ENCODE measurements at regions not wholly inside any gene's neighbourhood (a gene's known extent, or its start where the extent isn't known, plus 50 kb on each side); places are given as distances from the start of the nearest gene placed in this dataset.

DNA sequence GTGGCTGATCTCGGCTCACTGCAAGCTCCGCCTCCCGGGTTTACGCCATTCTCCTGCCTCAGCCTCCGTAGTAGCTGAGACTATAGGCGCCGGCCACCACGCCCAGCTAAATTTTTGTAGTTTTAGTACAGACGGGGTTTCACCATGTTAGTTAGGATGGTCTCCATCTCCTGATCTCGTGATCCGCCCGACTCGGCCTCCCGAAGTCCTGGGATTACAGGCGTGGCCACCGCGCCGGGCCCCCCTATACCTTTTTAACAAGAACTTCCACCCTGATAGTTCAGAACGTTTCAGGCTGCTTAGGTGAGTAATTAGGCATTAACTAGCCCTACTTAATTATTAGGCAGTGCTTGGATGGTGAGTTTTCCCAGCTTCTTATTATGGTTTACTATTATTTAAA, 552.5 kb downstream of the BCKDHB start:
- no peak for DNase-seq (ENCODE audit: low read depth)
- no peak overlapping the region for H3K4me3 ChIP-seq (ENCODE audit: low read depth, low read length)
- no peak for TF ChIP-seq CTCF (IDR thresholded peaks at IDR 0.05; ENCODE audit: low read depth, low read length, missing control alignments)
- in situ Hi-C loops (cut with HindIII; ENCODE audit: low sequenced_read_pairs), result no loop called here

GRCh38 chr6:80647156-80647555, 540.7 kb downstream of the BCKDHB start:
- H3K4me3 ChIP-seq (ENCODE audit: low read depth, low read length), result no peak overlapping the region
- in situ Hi-C loops (cut with HindIII; ENCODE audit: low sequenced_read_pairs), result no loop called here
- no peak for DNase-seq (ENCODE audit: low read depth)
- TF ChIP-seq CTCF (IDR thresholded peaks at IDR 0.05; ENCODE audit: low read depth, low read length, missing control alignments), result no peak

GRCh38 chr6:80643881-80644280, 537.4 kb downstream of the BCKDHB start:
- no peak overlapping the region for H3K4me3 ChIP-seq (ENCODE audit: low read depth, low read length)
- DNase-seq (ENCODE audit: low read depth), result no peak
- TF ChIP-seq CTCF (IDR thresholded peaks at IDR 0.05; ENCODE audit: low read depth, low read length, missing control alignments), result no peak
- in situ Hi-C loops (cut with HindIII; ENCODE audit: low sequenced_read_pairs), result no loop called here

DNA sequence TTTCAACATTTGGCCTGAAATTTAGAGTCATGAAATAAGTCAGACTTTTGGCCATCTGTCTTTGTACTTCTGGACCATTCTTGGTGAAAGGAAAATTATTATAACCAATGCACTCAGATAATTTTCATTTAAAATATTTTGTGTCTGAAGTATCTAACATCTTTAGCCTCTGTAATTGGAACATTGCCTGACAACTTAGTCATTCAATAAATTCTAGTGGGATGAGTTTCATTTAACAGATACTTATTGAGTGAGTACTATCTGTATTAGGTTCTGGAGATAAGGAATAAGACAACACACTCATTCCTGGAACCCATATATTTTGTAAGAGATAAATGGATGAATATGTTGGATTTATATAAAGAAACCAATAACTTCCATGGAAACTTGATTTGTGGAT, 536.0 kb downstream of the BCKDHB start:
- in situ Hi-C loops (cut with HindIII; ENCODE audit: low sequenced_read_pairs), result no loop called here
- TF ChIP-seq CTCF (IDR thresholded peaks at IDR 0.05; ENCODE audit: low read depth, low read length, missing control alignments), result no peak
- no peak overlapping the region for H3K4me3 ChIP-seq (ENCODE audit: low read depth, low read length)
- DNase-seq (ENCODE audit: low read depth), result no peak

DNA sequence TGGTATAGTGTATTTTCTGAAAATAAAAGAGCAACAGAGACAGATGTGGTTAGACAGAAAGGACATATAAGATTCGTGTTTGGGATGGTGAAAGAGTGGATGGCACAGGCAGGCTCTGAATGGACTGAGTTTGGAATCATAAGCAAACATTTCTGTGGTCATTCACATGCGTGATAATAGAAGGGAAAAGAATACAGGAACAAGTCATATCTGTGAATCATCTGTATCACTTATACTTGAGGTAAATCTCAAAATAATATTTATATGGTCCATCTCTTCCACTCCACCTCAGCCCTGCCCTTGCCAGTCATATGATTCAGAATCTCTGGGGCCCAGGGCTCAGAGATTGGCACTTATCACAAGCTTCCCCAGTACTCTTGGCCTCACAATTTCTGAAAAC, 535.1 kb downstream of the BCKDHB start:
- in situ Hi-C loops (cut with HindIII; ENCODE audit: low sequenced_read_pairs), result no loop called here
- no peak for TF ChIP-seq CTCF (IDR thresholded peaks at IDR 0.05; ENCODE audit: low read depth, low read length, missing control alignments)
- no peak for DNase-seq (ENCODE audit: low read depth)
- H3K4me3 ChIP-seq (ENCODE audit: low read depth, low read length), result no peak overlapping the region

DNA sequence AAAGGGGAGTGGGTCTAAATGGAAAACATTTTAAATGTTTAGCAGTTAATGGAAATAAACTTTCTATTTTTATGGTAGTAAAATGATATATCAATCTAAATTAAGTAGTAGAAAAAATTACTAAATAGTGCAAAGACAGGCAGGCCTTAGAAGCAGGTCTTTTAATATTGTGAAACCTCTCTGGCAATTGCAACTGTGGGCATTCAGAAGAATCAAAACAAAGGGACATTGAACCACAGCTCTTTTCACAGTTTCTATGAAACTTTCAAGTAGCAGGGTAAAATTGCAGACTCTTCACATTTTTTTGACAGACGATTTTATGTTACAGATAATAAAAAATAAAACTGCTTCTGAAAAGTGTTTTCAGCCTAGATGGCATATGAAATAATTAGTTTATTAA, 533.7 kb downstream of the BCKDHB start:
- in situ Hi-C loops (cut with HindIII; ENCODE audit: low sequenced_read_pairs), result no loop called here
- no peak for TF ChIP-seq CTCF (IDR thresholded peaks at IDR 0.05; ENCODE audit: low read depth, low read length, missing control alignments)
- H3K4me3 ChIP-seq (ENCODE audit: low read depth, low read length), result no peak overlapping the region
- DNase-seq (ENCODE audit: low read depth), result no peak

DNA sequence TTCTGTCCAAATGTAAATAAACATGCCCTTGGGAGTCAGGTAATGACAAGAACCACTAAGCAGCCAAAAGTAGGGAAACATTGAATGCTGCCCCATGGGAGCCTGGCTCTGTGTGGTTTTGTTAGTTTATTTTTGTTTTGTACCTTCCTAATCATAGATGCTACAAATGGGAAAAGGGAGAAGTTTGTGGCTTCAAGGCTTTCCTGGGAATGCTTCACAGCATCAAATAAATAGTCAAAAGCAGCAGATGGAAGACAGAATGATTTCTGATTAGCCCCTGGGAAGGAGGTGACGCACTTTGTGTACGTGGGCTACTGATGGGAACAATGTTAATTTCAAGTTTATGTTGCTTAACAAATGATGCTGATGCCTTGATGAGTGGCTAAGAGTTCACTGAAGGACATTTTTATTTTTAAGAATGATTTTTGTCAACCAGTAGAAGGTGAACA, 532.7 kb downstream of the BCKDHB start:
- no peak for TF ChIP-seq CTCF (IDR thresholded peaks at IDR 0.05; ENCODE audit: low read depth, low read length, missing control alignments)
- in situ Hi-C loops (cut with HindIII; ENCODE audit: low sequenced_read_pairs), result no loop called here
- DNase-seq (ENCODE audit: low read depth), result peak; percentile 39
- no peak overlapping the region for H3K4me3 ChIP-seq (ENCODE audit: low read depth, low read length)
